Osteocyte (in vitro differentiated cells): ENCODE measurements at regions not wholly inside any gene's neighbourhood (a gene's known extent, or its start where the extent isn't known, plus 50 kb on each side); places are given as distances from the start of the nearest gene placed in this dataset.

Experiments
- DNase-seq: peaks from one replicate; pipeline ENCODE4 v3.0.0; 2021; ENCODE audit warnings: mixed read lengths; ENCODE audit not compliant: unreplicated experiment; ENCODE audit errors: extremely low spot score
- H3K27ac Mint-ChIP-seq: one replicate; pipeline ENCODE4 v1.8.0; 2021; ENCODE audit warnings: mild to moderate bottlenecking, mixed read lengths; ENCODE audit not compliant: unreplicated experiment
- H3K27me3 Mint-ChIP-seq: one replicate; pipeline ENCODE4 v1.8.0; 2021; ENCODE audit warnings: mixed read lengths; ENCODE audit not compliant: unreplicated experiment
- H3K36me3 Mint-ChIP-seq: one replicate; pipeline ENCODE4 v1.8.0; 2021; ENCODE audit warnings: mixed read lengths; ENCODE audit not compliant: unreplicated experiment
- H3K4me1 Mint-ChIP-seq: one replicate; pipeline ENCODE4 v1.8.0; 2021; ENCODE audit warnings: mixed read lengths; ENCODE audit not compliant: unreplicated experiment
- H3K4me3 Mint-ChIP-seq: one replicate; pipeline ENCODE4 v1.8.0; 2021; ENCODE audit warnings: mild to moderate bottlenecking, moderate library complexity, mixed read lengths; ENCODE audit not compliant: unreplicated experiment
- H3K9me3 Mint-ChIP-seq: one replicate; pipeline ENCODE4 v1.8.0; 2021; ENCODE audit warnings: mixed read lengths; ENCODE audit not compliant: unreplicated experiment
- TF ChIP-seq, protein P1 (sequence below): fragments of 200-600 bp; sonication (generic); IDR thresholded peaks from 2 replicates; pipeline ENCODE4 v1.5.0; 2021; ENCODE audit warnings: antibody characterized with exemption, mild to moderate bottlenecking, moderate library complexity

GRCh38 chr1:165056914-165057313, 299.6 kb downstream of the LMX1A start:
- no peaks in the 10 kb centered on the region for H3K27me3 Mint-ChIP-seq
- no peaks in the 10 kb centered on the region for H3K9me3 Mint-ChIP-seq

GRCh38 chr1:165055581-165055980, 300.9 kb downstream of the LMX1A start:
- H3K4me1 Mint-ChIP-seq = no peaks in the 10 kb centered on the region
- no peak for DNase-seq
- H3K4me3 Mint-ChIP-seq = no peak overlapping the region
- no peaks in the 10 kb centered on the region for H3K9me3 Mint-ChIP-seq
- no peak overlapping the region for H3K27ac Mint-ChIP-seq
- no peaks in the 10 kb centered on the region for H3K27me3 Mint-ChIP-seq
- TF ChIP-seq, protein P1, sequence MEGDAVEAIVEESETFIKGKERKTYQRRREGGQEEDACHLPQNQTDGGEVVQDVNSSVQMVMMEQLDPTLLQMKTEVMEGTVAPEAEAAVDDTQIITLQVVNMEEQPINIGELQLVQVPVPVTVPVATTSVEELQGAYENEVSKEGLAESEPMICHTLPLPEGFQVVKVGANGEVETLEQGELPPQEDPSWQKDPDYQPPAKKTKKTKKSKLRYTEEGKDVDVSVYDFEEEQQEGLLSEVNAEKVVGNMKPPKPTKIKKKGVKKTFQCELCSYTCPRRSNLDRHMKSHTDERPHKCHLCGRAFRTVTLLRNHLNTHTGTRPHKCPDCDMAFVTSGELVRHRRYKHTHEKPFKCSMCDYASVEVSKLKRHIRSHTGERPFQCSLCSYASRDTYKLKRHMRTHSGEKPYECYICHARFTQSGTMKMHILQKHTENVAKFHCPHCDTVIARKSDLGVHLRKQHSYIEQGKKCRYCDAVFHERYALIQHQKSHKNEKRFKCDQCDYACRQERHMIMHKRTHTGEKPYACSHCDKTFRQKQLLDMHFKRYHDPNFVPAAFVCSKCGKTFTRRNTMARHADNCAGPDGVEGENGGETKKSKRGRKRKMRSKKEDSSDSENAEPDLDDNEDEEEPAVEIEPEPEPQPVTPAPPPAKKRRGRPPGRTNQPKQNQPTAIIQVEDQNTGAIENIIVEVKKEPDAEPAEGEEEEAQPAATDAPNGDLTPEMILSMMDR = no peak
- no peaks in the 10 kb centered on the region for H3K36me3 Mint-ChIP-seq

More at GRCh38 chr1:165056914-165057313, 299.6 kb downstream of the LMX1A start:
- H3K36me3 Mint-ChIP-seq = no peaks in the 10 kb centered on the region
- TF ChIP-seq, protein P1 = no peak
- H3K4me1 Mint-ChIP-seq = no peaks in the 10 kb centered on the region
- peak; percentile 6 for DNase-seq
- H3K4me3 Mint-ChIP-seq = no peak overlapping the region
- H3K27ac Mint-ChIP-seq = no peak overlapping the region

- no peak for DNase-seq
- TF ChIP-seq, protein P1 = no peak
- Mint-ChIP-seq H3K9me3 (no peaks in the 10 kb centered on the region), H3K27ac (no peak overlapping the region), H3K36me3 (no peaks in the 10 kb centered on the region), H3K4me3 (no peak overlapping the region), H3K4me1 (no peaks in the 10 kb centered on the region), H3K27me3 (no peaks in the 10 kb centered on the region)
Measured at GRCh38 chr1:165054627-165055026, 301.9 kb downstream of the LMX1A start.

DNA sequence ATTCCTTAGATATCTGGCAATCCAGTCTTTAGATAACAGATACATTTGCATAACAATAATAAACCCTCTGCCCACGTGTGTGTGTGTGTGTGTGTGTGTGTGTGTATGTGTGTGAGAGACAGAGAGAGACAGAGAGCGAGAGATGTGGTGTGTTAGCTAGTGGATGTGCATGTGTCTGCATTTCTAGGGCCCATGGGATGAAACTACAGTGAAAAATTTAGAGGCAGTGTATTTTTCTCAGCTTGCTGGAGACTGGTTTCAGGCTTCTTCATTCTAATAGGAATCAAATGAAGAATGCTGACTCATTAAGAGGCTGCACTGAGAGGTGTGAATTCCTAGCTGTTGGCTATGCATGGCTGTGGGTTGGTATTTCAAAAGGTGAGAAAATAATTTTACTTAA, 303.2 kb downstream of the LMX1A start:
- H3K27me3 Mint-ChIP-seq = no peaks in the 10 kb centered on the region
- H3K9me3 Mint-ChIP-seq = no peaks in the 10 kb centered on the region
- no peaks in the 10 kb centered on the region for H3K36me3 Mint-ChIP-seq
- H3K4me3 Mint-ChIP-seq = no peak overlapping the region
- no peak for DNase-seq
- TF ChIP-seq, protein P1 = no peak
- H3K27ac Mint-ChIP-seq = no peak overlapping the region
- no peaks in the 10 kb centered on the region for H3K4me1 Mint-ChIP-seq

DNA sequence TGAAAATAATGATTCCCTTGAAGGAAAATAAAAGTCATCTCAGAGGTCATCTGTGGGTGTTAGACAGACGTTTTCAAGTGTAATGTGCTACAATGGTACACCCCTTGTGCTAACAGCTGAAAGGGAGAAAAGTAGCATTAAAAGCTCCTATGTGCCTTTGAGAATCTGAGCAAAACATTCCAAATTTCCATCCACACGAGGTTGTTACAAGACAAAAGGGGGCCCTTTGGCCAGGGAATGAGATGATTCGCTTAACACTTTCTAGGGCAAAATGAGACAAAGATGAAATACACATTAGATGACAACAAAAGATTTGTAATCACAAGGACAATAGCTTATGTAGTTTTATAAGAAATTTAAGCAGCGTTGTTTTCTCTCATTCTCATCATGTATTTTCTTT, 303.6 kb downstream of the LMX1A start:
- H3K27ac Mint-ChIP-seq = no peak overlapping the region
- no peaks in the 10 kb centered on the region for H3K27me3 Mint-ChIP-seq

More for the DNA sequence above, 303.6 kb downstream of the LMX1A start:
- H3K36me3 Mint-ChIP-seq = no peaks in the 10 kb centered on the region
- no peaks in the 10 kb centered on the region for H3K4me1 Mint-ChIP-seq
- H3K9me3 Mint-ChIP-seq = no peaks in the 10 kb centered on the region
- H3K4me3 Mint-ChIP-seq = no peak overlapping the region
- TF ChIP-seq, protein P1 = no peak
- DNase-seq = no peak
